AG09319 (cell line): ENCODE measurements at regions not wholly inside any gene's neighbourhood (a gene's known extent, or its start where the extent isn't known, plus 50 kb on each side); places are given as distances from the start of the nearest gene placed in this dataset.

ENCODE experiments used
- DNase-seq: peaks from one replicate; pipeline ENCODE4 v3.0.0-alpha.2; 2010; ENCODE audit warnings: low read depth; ENCODE audit errors: extremely low read depth
- TF ChIP-seq, protein P1 (sequence below): IDR thresholded peaks from 2 replicates; pipeline ENCODE4 v1.5.1; 2011; ENCODE audit warnings: low read depth, mild to moderate bottlenecking, inconsistent platforms, low read length, moderate library complexity

DNA sequence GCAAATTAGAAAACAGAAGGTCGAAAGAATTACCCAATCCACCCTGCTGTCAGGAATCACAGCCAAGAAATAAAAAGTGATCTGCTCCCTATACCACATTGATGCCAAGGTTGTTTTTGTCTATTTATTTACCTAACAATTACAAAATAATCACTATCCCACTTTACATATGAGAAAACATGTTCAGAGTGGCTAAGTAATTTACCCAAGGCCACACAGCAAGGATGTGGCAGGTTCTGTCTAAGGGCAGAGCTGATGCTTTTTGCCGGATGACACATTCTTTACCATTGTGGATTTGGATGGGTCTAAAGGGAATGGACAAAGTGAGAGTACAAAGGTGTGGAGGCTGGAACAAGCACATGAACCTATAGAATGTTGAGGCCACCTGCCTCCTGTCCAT, 460.7 kb downstream of the INSC start:
- DNase-seq, result no peak
- TF ChIP-seq, protein P1, sequence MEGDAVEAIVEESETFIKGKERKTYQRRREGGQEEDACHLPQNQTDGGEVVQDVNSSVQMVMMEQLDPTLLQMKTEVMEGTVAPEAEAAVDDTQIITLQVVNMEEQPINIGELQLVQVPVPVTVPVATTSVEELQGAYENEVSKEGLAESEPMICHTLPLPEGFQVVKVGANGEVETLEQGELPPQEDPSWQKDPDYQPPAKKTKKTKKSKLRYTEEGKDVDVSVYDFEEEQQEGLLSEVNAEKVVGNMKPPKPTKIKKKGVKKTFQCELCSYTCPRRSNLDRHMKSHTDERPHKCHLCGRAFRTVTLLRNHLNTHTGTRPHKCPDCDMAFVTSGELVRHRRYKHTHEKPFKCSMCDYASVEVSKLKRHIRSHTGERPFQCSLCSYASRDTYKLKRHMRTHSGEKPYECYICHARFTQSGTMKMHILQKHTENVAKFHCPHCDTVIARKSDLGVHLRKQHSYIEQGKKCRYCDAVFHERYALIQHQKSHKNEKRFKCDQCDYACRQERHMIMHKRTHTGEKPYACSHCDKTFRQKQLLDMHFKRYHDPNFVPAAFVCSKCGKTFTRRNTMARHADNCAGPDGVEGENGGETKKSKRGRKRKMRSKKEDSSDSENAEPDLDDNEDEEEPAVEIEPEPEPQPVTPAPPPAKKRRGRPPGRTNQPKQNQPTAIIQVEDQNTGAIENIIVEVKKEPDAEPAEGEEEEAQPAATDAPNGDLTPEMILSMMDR, result no peak

DNA sequence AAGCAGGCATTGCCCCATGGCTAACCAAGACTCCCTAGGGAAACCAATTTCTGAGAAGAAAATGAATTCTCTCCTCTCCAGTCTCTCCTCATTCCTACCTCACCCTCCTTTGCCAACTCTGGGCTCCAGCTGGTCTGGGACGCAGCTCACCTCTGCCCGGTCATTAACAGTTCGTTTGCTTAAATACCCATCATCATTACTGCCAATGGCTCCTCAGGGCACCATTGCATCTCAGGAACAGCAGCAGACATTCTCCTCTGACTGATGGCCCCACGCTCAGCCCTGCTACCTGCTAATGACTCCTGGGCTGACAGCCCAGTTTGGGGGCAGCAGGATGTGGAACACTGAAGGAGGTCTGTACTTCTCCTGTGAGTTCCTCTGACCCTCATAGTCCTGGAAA, 462.0 kb downstream of the INSC start:
- DNase-seq, result no peak
- TF ChIP-seq, protein P1, result no peak

DNA sequence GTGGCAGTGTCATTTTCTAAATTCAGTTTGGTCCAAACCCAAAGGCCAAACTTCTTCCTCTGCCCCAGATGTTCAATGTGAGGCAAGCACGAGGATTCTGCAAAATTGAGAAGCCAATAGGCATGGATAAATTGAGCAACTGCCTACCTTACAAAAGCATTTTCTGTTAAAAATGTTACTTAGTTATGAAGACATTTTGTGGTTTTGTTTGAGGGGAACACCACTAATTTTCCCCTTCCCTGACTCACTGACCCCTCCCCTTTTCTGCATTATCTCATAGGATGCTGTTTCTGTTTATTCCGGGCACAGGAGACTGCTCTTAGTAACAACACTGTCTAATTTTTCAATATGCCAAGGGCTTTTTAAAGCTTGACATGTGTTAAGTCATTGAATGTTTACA, 462.8 kb downstream of the INSC start:
- TF ChIP-seq, protein P1, result no peak
- no peak for DNase-seq

DNA sequence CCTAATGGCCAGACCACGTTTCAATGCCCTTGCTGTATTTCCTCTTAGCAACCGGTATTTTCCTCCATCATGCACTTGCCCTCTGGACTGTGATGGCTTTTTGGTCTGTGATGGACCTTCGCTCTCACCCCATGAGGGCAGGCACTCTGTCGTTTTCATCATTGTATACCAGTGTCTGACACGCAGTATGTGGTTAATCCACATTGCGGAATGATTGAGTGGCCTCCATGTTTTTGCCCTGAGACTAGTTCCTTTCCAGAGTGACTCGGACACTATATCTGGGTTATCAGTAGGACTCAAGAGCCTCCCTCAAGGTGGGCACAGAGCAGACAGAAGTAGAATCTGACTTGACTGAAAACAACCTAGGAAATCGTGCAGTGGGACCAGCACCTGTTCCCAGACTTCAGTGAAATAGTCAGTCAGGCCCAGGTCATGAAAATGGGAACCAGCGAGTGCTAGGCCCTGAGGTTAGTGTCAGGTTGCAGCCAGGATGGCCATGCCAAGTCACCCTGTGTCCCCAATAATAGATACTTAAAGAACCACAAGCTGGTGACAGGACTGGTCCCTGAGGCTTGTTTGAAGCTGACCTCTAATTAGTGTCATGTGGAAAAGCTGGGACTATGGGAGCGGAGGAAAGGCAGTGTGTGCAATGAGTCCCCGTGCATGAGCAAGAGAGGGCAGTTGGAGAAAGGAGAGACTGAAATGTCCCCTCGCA, 464.7 kb downstream of the INSC start:
- TF ChIP-seq, protein P1, result no peak
- DNase-seq, result no peak

DNA sequence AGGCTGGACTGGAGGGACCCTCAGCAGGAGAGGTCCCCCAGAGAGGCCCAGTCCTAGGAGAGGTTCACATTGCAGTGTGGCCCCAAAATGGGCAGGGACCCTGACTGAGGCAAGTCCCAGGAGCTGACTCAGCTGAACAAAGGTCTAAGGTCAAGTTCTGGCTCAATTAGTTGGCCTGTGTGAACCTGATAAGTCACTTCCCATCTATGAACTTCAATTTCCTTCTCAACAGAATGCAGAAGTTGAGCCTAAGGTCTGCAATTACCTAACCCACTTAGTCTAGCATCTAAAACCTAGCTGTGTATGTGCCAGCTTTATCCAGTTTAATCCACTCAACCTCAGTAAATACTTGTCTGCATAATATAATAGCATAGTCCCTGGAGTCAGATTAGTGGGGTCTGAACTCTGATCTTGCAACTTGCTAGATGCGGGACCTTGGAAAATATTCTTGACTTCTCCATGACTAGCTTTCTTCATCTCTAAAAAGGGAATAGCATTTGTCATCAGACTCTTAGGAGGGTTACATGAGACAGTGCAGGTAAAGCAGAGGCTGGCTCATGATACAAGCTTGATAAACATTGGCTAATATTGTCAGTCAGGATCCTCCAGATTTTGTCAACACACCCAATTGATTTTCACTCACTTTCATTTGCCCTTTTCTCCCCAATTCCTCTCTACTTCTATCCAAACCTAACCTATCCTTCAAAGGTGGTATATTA, 465.5 kb downstream of the INSC start:
- no peak for DNase-seq
- TF ChIP-seq, protein P1, result no peak

DNA sequence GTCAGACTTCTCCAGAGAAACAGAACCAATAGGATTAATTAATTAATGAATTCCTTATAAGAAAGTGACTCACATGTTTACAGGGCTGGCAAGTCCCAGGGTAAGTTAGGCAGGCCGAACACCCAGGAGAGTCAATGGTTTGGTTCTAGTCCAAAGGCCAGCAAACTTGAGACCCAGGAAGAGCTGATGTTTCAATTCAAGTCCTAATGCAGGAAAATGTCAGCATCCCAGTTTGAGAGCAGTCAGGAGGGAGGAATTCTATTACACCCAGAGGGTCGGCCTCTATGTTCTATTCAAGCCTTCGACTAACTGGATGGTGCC, 466.0 kb downstream of the INSC start:
- TF ChIP-seq, protein P1, result no peak
- no peak for DNase-seq

DNA sequence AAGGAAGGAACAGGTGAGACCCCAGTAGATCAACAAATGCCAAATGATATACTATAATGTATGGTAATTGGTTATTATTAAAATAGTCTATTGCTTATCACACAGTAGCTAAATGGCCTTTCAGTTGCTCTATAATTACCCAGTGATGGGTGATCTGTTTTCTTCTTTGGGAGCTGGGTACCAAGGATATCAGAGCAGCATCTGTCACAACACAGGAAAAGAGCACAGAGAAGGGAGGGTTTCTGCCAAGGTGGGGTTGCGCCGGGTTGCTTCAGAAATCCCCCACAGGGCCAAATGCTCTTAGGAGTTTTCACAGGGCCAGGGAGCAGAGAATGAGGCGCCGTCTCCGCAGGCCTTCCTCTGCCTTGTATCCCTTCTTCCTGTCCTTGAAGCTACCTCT, 469.4 kb downstream of the INSC start:
- no peak for DNase-seq
- TF ChIP-seq, protein P1, result no peak
